Activated CD4-positive, alpha-beta T cell treated with anti-CD3 and anti-CD28 coated beads, Interleukin-2, amount 50 U/mL, for 24 hours (primary cell): ENCODE measurements at regions not wholly inside any gene's neighbourhood (a gene's known extent, or its start where the extent isn't known, plus 50 kb on each side); places are given as distances from the start of the nearest gene placed in this dataset.
"Not testable (repeated sequence)": the region's sequence is repeated elsewhere in the genome, so short reads cannot be mapped to it uniquely, and the experiment has no call there.

ENCODE experiments used
- DNase-seq, 2 donors: peaks; one replicate each; pipeline ENCODE4 v3.0.0-alpha.2; 2020; ENCODE audit warnings: low read depth in 1 of 2, low spot score in 1 of 2

- DNase-seq, result no peak
Observed at GRCh38 chr9:74078647-74079046, 418.5 kb upstream of the RORB start.

DNA sequence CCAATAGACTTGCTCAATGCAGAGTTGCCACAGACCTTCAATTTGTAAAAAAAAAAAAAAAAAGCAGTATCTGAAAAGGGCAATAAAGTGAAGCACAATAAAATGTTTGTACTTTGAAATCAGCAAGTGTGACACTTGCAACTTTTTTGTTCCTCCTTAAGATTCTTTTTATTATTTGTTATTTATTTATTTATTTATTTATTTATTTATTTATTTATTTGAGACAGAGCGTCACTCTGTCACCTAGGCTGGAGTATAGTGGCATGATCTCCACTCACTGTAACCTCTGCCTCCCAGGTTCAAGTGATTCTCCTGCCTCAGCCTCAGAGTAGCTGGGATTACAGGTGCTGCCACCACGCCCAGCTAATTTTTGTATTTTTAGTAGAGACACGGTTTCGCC, 416.5 kb upstream of the RORB start:
- DNase-seq, result not testable (repeated sequence)

DNA sequence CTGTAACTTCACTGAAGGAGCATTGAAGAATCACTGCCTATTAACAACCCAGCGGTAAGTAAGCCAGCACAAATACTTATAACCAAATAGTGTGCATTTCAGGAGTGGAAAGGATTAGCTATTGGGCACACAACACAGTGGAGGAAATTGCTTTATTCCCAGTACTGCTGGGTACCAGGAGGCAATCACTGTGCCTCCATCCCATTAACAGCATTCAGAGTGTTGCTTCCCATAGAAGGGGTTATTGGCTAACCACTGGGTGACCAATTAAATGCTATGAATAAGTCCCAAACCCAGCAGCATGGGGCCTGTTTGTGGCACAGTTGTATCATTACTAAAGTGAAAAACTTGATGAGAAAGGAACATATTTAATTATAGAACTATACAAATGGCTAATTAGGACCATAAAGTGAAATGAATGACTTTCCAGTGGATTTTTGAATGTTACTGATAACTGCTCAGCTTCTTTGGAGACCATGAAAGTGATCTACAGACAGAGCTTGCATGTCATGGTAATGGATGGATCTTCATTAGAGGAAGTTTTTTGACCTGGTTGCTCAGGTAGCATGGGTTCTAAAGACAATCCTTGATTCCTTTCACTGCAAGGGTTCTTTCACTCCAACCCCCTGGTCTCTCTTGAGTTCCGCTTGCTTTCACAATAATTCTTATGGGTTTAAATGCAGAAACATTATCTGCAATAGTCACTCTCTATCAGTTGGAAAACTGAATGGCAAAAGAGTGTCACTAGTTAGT, 413.3 kb upstream of the RORB start:
- no peak for DNase-seq

- not testable (repeated sequence) for DNase-seq
Observed at GRCh38 chr9:74085384-74086037, 411.6 kb upstream of the RORB start.

- not testable (repeated sequence) for DNase-seq
Observed at GRCh38 chr9:74090921-74091320, 406.2 kb upstream of the RORB start.

GRCh38 chr9:74092491-74092834, 404.7 kb upstream of the RORB start:
- DNase-seq, result no peak

GRCh38 chr9:74094037-74094436, 403.1 kb upstream of the RORB start:
- not testable (repeated sequence) for DNase-seq

- DNase-seq, result no peak
Observed at GRCh38 chr9:74094766-74095165, 402.4 kb upstream of the RORB start.

DNA sequence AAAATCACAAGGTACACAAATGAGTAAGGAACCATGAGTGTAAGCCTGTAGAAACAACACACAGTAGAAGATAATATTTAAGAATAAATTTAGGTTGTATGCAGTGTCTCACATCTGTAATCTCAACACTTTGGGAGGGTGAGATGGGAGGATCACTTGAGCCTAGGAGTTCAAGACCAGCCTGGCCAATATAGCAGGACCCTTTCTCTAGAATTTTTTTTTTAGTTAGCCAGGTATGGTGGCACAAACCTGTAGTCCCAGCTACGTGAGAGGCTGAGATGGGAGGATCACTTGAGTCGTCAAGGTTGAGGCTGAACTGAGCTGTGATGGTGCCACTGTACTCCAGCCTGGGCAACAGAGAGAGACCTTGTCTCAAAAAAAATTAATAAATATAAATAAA, 401.2 kb upstream of the RORB start:
- no peak for DNase-seq

- no peak for DNase-seq
Observed at GRCh38 chr9:74096420-74096819, 400.7 kb upstream of the RORB start.

GRCh38 chr9:74100042-74100441, 397.1 kb upstream of the RORB start:
- DNase-seq, result no peak

- DNase-seq, result not testable (repeated sequence)
Observed at GRCh38 chr9:74102148-74102547, 395.0 kb upstream of the RORB start.

DNA sequence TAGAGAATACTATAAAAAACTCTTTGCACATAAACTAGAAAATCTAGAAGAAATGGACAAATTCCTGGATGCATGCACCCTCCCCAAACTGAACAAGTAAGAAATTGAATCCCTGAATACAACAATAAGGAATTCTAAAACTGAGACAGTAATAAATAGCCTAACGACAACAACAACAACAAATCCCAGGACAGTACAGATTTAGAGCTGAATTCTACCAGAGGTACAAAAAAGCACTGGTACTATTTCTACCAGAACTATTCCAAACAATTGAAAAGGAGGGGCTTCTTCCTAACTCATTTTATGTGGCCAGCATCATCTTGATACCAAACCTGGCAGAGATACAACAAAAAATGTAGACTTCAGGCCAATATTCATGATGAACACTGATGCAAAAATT, 394.4 kb upstream of the RORB start:
- no peak for DNase-seq

GRCh38 chr9:74107692-74108091, 389.4 kb upstream of the RORB start:
- no peak for DNase-seq

- no peak for DNase-seq
Observed at GRCh38 chr9:74115976-74116375, 381.2 kb upstream of the RORB start.

- no peak for DNase-seq
Observed at GRCh38 chr9:74117151-74117550, 380.0 kb upstream of the RORB start.

- no peak for DNase-seq
Observed at GRCh38 chr9:74117731-74118130, 379.4 kb upstream of the RORB start.

DNA sequence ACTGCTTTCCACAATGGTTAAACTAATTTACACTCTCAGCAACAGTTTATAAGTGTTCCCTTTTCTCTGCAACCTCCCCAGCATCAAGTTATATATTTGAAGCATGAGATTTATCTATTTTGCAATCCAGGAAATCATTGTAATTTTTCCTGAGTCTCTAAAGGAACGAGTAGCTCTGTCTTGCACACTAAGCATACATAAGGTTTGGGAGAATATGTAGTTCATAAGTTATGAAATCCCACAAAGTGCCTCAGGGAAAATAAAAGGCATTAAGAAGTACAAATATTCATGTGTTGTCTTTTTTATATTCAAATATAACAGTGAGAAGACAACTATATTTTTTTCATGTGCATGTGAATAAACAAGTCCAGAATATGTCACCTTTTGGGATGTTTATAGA, 377.1 kb upstream of the RORB start:
- no peak for DNase-seq

- no peak for DNase-seq
Observed at GRCh38 chr9:74120470-74120869, 376.7 kb upstream of the RORB start.

GRCh38 chr9:74122216-74122615, 374.9 kb upstream of the RORB start:
- no peak for DNase-seq

DNA sequence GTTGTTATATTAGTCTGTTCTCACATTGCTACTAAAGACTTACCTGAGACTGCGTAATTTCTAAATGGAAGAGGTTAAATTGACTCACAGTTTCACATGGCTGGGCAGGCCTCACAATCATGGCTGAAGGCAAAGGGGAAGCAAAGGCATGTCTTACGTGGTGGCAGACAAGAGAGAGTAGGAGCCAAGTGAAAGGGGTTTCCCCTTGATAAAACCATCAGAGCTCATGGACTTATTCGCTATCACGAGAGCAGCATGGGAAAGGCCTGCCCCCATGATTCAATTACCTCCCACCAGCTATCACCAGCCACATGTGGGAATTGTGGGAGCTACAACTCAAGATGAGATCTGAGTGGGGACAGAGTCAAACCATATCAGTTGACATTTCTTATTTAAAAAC, 374.5 kb upstream of the RORB start:
- no peak for DNase-seq

DNA sequence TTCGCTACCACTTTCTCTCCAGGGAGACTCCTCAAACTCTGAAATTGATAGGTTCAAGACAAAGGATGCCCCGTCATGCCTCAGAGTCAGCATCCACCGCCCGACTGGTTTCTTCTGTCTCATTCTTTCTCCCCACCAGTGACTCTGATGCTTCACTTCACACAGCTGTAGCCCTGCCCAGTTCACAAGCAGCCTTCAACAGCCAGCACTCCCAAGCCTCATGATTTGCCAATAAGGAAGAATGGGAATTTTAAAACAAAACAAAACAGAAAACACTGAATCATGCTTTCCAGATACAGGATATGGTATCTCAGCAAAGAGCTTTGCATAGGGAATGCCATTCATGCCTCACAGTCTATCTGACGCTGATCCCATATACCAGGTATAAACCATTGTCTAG, 371.2 kb upstream of the RORB start:
- no peak for DNase-seq

GRCh38 chr9:74132986-74133385, 364.1 kb upstream of the RORB start:
- no peak for DNase-seq
